ENCODE measurements at regions not wholly inside any gene's neighbourhood (a gene's known extent, or its start where the extent isn't known, plus 50 kb on each side); places are given as distances from the start of the nearest gene placed in this dataset.

- H3K27me3 ChIP-seq (ENCODE audit: control insufficient read depth in 1 of 2, insufficient read depth in 2 of 2, low read length in 2 of 2) = no peaks in the 10 kb centered on the region
- no peak overlapping the region for H3K9ac ChIP-seq (ENCODE audit: low read length)
- H3K4me1 ChIP-seq (ENCODE audit: insufficient read depth, low read length) = no peaks in the 10 kb centered on the region
- H3K9me3 ChIP-seq (ENCODE audit: low read length) = no peaks in the 10 kb centered on the region
- H3K4me3 ChIP-seq (ENCODE audit: low read depth in 1 of 2, low read length in 2 of 2) = no peak overlapping the region
- H3K36me3 ChIP-seq (ENCODE audit: insufficient read depth, low read length) = no peaks in the 10 kb centered on the region
- no peak overlapping the region for H3K27ac ChIP-seq (ENCODE audit: low read depth, low read length)
Observed at GRCh38 chr2:193583638-193584400, 1389.1 kb upstream of the TMEFF2 start.

GRCh38 chr2:193581807-193582206 lies 1387.1 kb upstream of the TMEFF2 start:
- H3K36me3 ChIP-seq (ENCODE audit: insufficient read depth, low read length) = no peaks in the 10 kb centered on the region
- no peak overlapping the region for H3K9ac ChIP-seq (ENCODE audit: low read length)
- H3K27ac ChIP-seq (ENCODE audit: low read depth, low read length) = no peak overlapping the region
- H3K9me3 ChIP-seq (ENCODE audit: low read length) = no peaks in the 10 kb centered on the region
- H3K4me1 ChIP-seq (ENCODE audit: insufficient read depth, low read length) = no peaks in the 10 kb centered on the region
- H3K27me3 ChIP-seq (ENCODE audit: control insufficient read depth in 1 of 2, insufficient read depth in 2 of 2, low read length in 2 of 2) = no peaks in the 10 kb centered on the region
- no peak overlapping the region for H3K4me3 ChIP-seq (ENCODE audit: low read depth in 1 of 2, low read length in 2 of 2)

GRCh38 chr2:193580176-193580950 lies 1385.6 kb upstream of the TMEFF2 start:
- Histone ChIP-seq H3K36me3 (ENCODE audit: insufficient read depth, low read length) (no peaks in the 10 kb centered on the region), H3K9ac (ENCODE audit: low read length) (no peak overlapping the region), H3K4me1 (ENCODE audit: insufficient read depth, low read length) (no peaks in the 10 kb centered on the region), H3K27me3 (ENCODE audit: control insufficient read depth in 1 of 2, insufficient read depth in 2 of 2, low read length in 2 of 2) (no peaks in the 10 kb centered on the region), H3K27ac (ENCODE audit: low read depth, low read length) (no peak overlapping the region), H3K4me3 (ENCODE audit: low read depth in 1 of 2, low read length in 2 of 2) (no peak overlapping the region), H3K9me3 (ENCODE audit: low read length) (no peaks in the 10 kb centered on the region)

DNA sequence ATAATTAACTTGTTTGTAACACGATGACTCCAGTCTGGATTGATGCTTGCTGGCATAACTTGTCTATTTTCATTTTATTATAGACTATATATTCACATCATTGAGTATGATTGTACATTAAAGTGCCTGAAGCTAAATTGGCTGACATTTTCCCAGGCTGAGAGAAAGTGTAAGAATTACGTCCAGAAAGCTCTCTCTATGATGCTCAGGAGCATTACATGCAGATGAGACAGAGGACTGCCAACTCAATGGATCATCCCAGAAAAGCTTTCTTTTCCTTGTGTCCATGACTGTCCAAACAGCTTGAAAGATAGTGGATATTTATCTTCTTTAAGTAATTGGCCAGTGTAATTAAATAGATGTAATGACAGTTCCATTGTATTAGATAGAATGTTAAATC lies 1372.2 kb upstream of the TMEFF2 start:
- Histone ChIP-seq H3K9ac (ENCODE audit: low read length) (no peak overlapping the region), H3K36me3 (ENCODE audit: insufficient read depth, low read length) (no peaks in the 10 kb centered on the region), H3K4me3 (ENCODE audit: low read depth in 1 of 2, low read length in 2 of 2) (no peak overlapping the region), H3K9me3 (ENCODE audit: low read length) (no peaks in the 10 kb centered on the region), H3K4me1 (ENCODE audit: insufficient read depth, low read length) (no peaks in the 10 kb centered on the region), H3K27me3 (ENCODE audit: control insufficient read depth in 1 of 2, insufficient read depth in 2 of 2, low read length in 2 of 2) (no peaks in the 10 kb centered on the region), H3K27ac (ENCODE audit: low read depth, low read length) (no peak overlapping the region)

GRCh38 chr2:193566276-193566675 lies 1371.5 kb upstream of the TMEFF2 start:
- H3K4me1 ChIP-seq (ENCODE audit: insufficient read depth, low read length) = no peaks in the 10 kb centered on the region
- H3K4me3 ChIP-seq (ENCODE audit: low read depth in 1 of 2, low read length in 2 of 2) = no peak overlapping the region
- H3K9me3 ChIP-seq (ENCODE audit: low read length) = no peaks in the 10 kb centered on the region
- H3K27me3 ChIP-seq (ENCODE audit: control insufficient read depth in 1 of 2, insufficient read depth in 2 of 2, low read length in 2 of 2) = no peaks in the 10 kb centered on the region
- H3K27ac ChIP-seq (ENCODE audit: low read depth, low read length) = no peak overlapping the region
- no peak overlapping the region for H3K9ac ChIP-seq (ENCODE audit: low read length)
- H3K36me3 ChIP-seq (ENCODE audit: insufficient read depth, low read length) = no peaks in the 10 kb centered on the region

- Histone ChIP-seq H3K4me3 (ENCODE audit: low read depth in 1 of 2, low read length in 2 of 2) (no peak overlapping the region), H3K9ac (ENCODE audit: low read length) (no peak overlapping the region), H3K9me3 (ENCODE audit: low read length) (no peaks in the 10 kb centered on the region), H3K27ac (ENCODE audit: low read depth, low read length) (no peak overlapping the region), H3K4me1 (ENCODE audit: insufficient read depth, low read length) (no peaks in the 10 kb centered on the region), H3K27me3 (ENCODE audit: control insufficient read depth in 1 of 2, insufficient read depth in 2 of 2, low read length in 2 of 2) (no peaks in the 10 kb centered on the region), H3K36me3 (ENCODE audit: insufficient read depth, low read length) (no peaks in the 10 kb centered on the region)
Observed at GRCh38 chr2:193562031-193562430, 1367.3 kb upstream of the TMEFF2 start.

DNA sequence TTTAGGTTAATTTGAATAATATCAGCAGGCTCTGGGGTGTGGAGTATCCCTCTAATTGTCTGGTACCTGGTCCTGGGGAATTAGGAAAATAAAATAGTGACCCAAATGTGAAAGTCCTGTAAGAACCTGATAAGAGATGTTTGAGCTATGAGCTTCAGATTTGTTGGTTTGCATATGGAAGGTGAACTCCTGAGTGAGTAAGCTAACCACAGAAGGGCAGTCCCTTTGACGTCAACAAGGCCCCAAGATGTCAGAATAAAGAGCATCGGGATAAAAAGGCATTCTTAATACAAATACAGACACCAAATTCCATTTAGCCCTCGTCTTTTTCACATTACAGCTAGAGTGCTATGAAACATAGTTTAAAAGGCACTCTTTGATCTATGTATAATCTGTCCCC lies 1366.3 kb upstream of the TMEFF2 start:
- no peak overlapping the region for H3K9ac ChIP-seq (ENCODE audit: low read length)
- H3K27ac ChIP-seq (ENCODE audit: low read depth, low read length) = no peak overlapping the region
- no peaks in the 10 kb centered on the region for H3K27me3 ChIP-seq (ENCODE audit: control insufficient read depth in 1 of 2, insufficient read depth in 2 of 2, low read length in 2 of 2)
- H3K4me3 ChIP-seq (ENCODE audit: low read depth in 1 of 2, low read length in 2 of 2) = no peak overlapping the region
- H3K4me1 ChIP-seq (ENCODE audit: insufficient read depth, low read length) = no peaks in the 10 kb centered on the region
- H3K36me3 ChIP-seq (ENCODE audit: insufficient read depth, low read length) = no peaks in the 10 kb centered on the region
- no peaks in the 10 kb centered on the region for H3K9me3 ChIP-seq (ENCODE audit: low read length)

- Histone ChIP-seq H3K27me3 (ENCODE audit: control insufficient read depth in 1 of 2, insufficient read depth in 2 of 2, low read length in 2 of 2) (no peaks in the 10 kb centered on the region), H3K4me3 (ENCODE audit: low read depth in 1 of 2, low read length in 2 of 2) (no peak overlapping the region), H3K36me3 (ENCODE audit: insufficient read depth, low read length) (no peaks in the 10 kb centered on the region), H3K27ac (ENCODE audit: low read depth, low read length) (no peak overlapping the region), H3K9me3 (ENCODE audit: low read length) (no peaks in the 10 kb centered on the region), H3K4me1 (ENCODE audit: insufficient read depth, low read length) (no peaks in the 10 kb centered on the region), H3K9ac (ENCODE audit: low read length) (no peak overlapping the region)
Observed at GRCh38 chr2:193556766-193557470, 1362.2 kb upstream of the TMEFF2 start.

GRCh38 chr2:193549661-193550060 lies 1354.9 kb upstream of the TMEFF2 start:
- no peaks in the 10 kb centered on the region for H3K36me3 ChIP-seq (ENCODE audit: insufficient read depth, low read length)
- no peak overlapping the region for H3K27ac ChIP-seq (ENCODE audit: low read depth, low read length)

DNA sequence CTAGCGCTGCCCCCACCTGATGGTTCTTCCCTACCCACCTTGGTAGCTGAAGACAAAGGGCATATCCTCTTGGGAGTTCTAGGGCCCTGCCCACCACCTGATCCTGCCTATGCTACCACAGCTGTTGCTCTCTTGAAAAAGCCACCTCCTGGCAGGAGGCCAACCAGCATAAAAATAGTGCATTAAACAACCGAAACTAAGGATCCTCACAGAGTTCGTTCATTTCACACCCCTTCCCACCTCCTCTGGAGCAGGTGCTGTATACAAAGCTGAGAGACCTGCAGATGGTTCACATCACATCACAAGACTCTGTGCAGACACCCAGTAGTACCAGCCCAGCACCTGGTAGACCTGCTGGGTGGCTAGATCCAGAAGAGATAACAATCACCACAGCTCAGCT lies 1348.0 kb upstream of the TMEFF2 start:
- no peaks in the 10 kb centered on the region for H3K9me3 ChIP-seq (ENCODE audit: low read length)
- no peak overlapping the region for H3K27ac ChIP-seq (ENCODE audit: low read depth, low read length)
- H3K4me1 ChIP-seq (ENCODE audit: insufficient read depth, low read length) = no peaks in the 10 kb centered on the region
- H3K27me3 ChIP-seq (ENCODE audit: control insufficient read depth in 1 of 2, insufficient read depth in 2 of 2, low read length in 2 of 2) = no peaks in the 10 kb centered on the region
- no peak overlapping the region for H3K4me3 ChIP-seq (ENCODE audit: low read depth in 1 of 2, low read length in 2 of 2)
- no peaks in the 10 kb centered on the region for H3K36me3 ChIP-seq (ENCODE audit: insufficient read depth, low read length)
- H3K9ac ChIP-seq (ENCODE audit: low read length) = no peak overlapping the region

More at GRCh38 chr2:193549661-193550060, 1354.9 kb upstream of the TMEFF2 start:
- H3K9me3 ChIP-seq (ENCODE audit: low read length) = no peaks in the 10 kb centered on the region
- H3K9ac ChIP-seq (ENCODE audit: low read length) = no peak overlapping the region
- H3K4me3 ChIP-seq (ENCODE audit: low read depth in 1 of 2, low read length in 2 of 2) = no peak overlapping the region
- no peaks in the 10 kb centered on the region for H3K27me3 ChIP-seq (ENCODE audit: control insufficient read depth in 1 of 2, insufficient read depth in 2 of 2, low read length in 2 of 2)
- no peaks in the 10 kb centered on the region for H3K4me1 ChIP-seq (ENCODE audit: insufficient read depth, low read length)

DNA sequence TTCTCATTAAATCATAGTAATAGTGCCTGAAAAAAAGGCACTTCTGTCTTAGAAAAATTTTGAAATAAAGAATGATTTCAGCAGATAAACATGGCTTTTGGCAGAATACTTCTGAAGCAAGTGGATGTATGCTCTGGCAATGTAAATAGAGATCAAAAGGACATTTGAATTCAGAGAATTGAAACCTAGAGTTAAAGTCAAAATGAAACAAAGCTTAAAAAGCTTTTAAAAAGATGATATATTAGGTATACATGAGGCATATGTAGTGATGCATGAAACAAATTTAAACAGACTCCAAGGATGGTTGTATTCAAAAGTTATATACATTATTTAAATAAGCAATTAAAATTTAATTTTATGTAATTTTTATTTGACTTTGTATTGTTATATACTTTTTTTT lies 1344.5 kb upstream of the TMEFF2 start:
- Histone ChIP-seq H3K4me3 (ENCODE audit: low read depth in 1 of 2, low read length in 2 of 2) (no peak overlapping the region), H3K9ac (ENCODE audit: low read length) (no peak overlapping the region), H3K27ac (ENCODE audit: low read depth, low read length) (no peak overlapping the region), H3K27me3 (ENCODE audit: control insufficient read depth in 1 of 2, insufficient read depth in 2 of 2, low read length in 2 of 2) (no peaks in the 10 kb centered on the region), H3K9me3 (ENCODE audit: low read length) (no peaks in the 10 kb centered on the region), H3K4me1 (ENCODE audit: insufficient read depth, low read length) (no peaks in the 10 kb centered on the region), H3K36me3 (ENCODE audit: insufficient read depth, low read length) (no peaks in the 10 kb centered on the region)

Data from muscle layer of colon (tissue), 2 donors.